ENCODE measurements at regions not wholly inside any gene's neighbourhood (a gene's known extent, or its start where the extent isn't known, plus 50 kb on each side); places are given as distances from the start of the nearest gene placed in this dataset.

DNA sequence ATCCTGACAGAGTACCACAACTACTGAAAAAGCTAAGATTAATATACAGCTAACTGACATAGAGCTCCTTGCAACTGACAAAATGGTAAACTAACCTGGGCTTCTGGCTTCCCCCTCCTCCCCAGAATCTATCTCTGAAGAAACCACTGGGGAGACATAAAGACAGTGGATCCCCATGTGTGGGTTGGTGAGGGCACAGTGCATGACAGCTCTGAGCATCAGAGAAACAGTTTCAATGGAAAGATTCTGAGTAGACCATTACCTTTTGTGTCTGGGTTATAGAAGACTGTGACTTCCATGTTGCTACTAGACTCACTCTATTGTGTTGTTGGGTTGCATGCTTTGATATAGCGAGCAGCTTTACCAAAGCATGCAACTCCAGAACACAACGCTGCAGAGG, 247.4 kb downstream of the EFCAB11 start:
- TF ChIP-seq, protein P1, sequence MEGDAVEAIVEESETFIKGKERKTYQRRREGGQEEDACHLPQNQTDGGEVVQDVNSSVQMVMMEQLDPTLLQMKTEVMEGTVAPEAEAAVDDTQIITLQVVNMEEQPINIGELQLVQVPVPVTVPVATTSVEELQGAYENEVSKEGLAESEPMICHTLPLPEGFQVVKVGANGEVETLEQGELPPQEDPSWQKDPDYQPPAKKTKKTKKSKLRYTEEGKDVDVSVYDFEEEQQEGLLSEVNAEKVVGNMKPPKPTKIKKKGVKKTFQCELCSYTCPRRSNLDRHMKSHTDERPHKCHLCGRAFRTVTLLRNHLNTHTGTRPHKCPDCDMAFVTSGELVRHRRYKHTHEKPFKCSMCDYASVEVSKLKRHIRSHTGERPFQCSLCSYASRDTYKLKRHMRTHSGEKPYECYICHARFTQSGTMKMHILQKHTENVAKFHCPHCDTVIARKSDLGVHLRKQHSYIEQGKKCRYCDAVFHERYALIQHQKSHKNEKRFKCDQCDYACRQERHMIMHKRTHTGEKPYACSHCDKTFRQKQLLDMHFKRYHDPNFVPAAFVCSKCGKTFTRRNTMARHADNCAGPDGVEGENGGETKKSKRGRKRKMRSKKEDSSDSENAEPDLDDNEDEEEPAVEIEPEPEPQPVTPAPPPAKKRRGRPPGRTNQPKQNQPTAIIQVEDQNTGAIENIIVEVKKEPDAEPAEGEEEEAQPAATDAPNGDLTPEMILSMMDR (IDR thresholded peaks at IDR 0.05): no peak
- ATAC-seq (no peak), DNase-seq (no peak)
- Histone ChIP-seq H3K27me3 (no peaks in the 10 kb centered on the region), H3K4me3 (no peak overlapping the region), H3K4me1 (peaks cover 7 to 15% of the 10 kb centered on the region in 2 donors), H3K27ac (no peak overlapping the region), H3K9me3 (peaks cover 0 to 2% of the 10 kb centered on the region in 2 donors), H3K36me3 (no peaks in the 10 kb centered on the region)
- intact Hi-C loops (cut with DNase I): no loop called here

GRCh38 chr14:89702876-89703200, 251.7 kb downstream of the EFCAB11 start:
- ATAC-seq (no peak), DNase-seq (no peak)
- H3K4me1 ChIP-seq: peaks cover 16 to 27% of the 10 kb centered on the region in 2 donors
- peak overlapping the region in 1 of 2 donors; percentile 17 for H3K27ac ChIP-seq
- peaks cover 0 to 2% of the 10 kb centered on the region in 2 donors for H3K9me3 ChIP-seq
- no peak overlapping the region for H3K4me3 ChIP-seq
- no peaks in the 10 kb centered on the region for H3K36me3 ChIP-seq
- intact Hi-C loops (cut with DNase I): no loop called here
- TF ChIP-seq, protein P1 (IDR thresholded peaks at IDR 0.05): no peak
- no peaks in the 10 kb centered on the region for H3K27me3 ChIP-seq

- TF ChIP-seq, protein P1 (IDR thresholded peaks at IDR 0.05): no peak
- H3K4me3 ChIP-seq: peak overlapping the region; percentile 31 to 58
- ATAC-seq: peak; percentile 42
Measured at GRCh38 chr14:89702073-89702875, 252.3 kb downstream of the EFCAB11 start.

DNA sequence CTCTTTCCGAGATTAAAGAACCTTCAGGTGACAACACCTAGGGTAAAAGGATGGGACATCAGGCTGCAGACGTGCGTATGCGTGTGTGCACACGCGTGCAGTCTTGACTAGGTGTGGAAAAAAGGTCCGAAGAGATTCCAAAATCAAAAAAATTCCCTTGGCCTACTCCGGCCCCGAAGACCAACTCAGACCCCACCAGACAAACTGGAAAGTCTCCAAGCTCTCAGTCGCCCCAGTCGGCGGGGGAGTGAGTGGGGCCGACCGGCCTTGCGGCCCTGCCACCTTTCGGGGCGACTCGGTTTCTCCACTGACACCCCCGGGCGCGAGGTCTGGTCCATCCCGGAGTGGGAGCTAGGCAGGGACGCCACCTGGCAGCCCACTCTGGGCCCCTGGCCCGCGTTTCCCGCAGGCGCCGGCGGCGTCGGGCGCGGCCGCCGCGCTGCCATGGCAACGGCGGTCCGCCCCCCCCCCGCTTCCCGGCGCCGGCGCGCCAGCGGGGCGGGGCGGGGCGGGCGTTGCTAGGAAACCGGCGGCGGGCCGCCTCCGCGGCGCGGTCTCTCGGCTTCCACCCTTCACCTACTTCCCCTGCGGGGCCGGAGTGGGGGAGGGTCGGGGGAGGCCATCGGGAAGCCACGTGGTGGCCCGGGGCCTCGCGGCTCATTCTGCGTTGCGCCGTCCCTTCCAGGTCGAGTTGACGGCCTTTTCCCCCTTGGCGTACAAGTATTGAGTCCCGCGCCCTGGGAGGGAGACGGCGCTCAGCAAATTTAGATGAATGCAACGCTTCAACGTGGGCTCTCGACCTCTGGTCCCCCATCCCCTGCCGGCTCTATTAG, 253.1 kb downstream of the EFCAB11 start:
- Histone ChIP-seq H3K27me3 (no peaks in the 10 kb centered on the region), H3K4me1 (peaks cover 16 to 27% of the 10 kb centered on the region in 2 donors), H3K36me3 (no peaks in the 10 kb centered on the region), H3K27ac (peak overlapping the region; percentile 83 to 88), H3K4me3 (peak overlapping the region; percentile 37 to 58), H3K9me3 (peaks cover 0 to 2% of the 10 kb centered on the region in 2 donors)
- TF ChIP-seq, protein P1 (IDR thresholded peaks at IDR 0.05): no peak
- ATAC-seq (peak; percentile 97), DNase-seq (peak; percentile 63 to 98 (median 91))
- intact Hi-C loops (cut with DNase I): no loop called here

More at GRCh38 chr14:89702073-89702875, 252.3 kb downstream of the EFCAB11 start:
- intact Hi-C loops (cut with DNase I): no loop called here
- Histone ChIP-seq H3K27me3 (no peaks in the 10 kb centered on the region), H3K4me1 (peaks cover 16 to 27% of the 10 kb centered on the region in 2 donors), H3K9me3 (peaks cover 0 to 2% of the 10 kb centered on the region in 2 donors), H3K27ac (peak overlapping the region; percentile 83 to 88), H3K36me3 (no peaks in the 10 kb centered on the region)
- peak in 2 of 4 donors; percentile 40 to 49 for DNase-seq

DNA sequence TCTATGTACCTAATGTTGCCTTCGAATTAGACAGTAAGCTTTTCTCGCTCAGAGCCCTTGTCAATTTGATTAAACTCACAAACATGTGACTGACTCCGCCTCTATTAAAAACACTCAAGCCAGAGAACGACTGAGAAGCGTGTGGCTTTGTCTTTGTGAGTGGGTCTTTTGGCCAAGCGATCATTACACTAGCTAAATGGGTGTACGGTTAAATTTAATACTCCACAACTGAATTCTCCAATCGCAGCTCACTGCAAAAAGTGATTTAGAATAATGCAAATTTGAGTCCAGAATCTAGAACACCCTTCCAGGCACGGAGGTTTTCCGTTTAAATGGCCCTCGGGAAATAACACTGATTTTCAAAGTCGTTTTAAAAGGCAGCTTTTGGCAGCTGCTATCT, 253.7 kb downstream of the EFCAB11 start:
- TF ChIP-seq, protein P1 (IDR thresholded peaks at IDR 0.05): no peak
- H3K4me3 ChIP-seq: peak overlapping the region in 1 of 2 donors; percentile 58
- peaks cover 0 to 2% of the 10 kb centered on the region in 2 donors for H3K9me3 ChIP-seq
- ATAC-seq (no peak), DNase-seq (no peak)
- intact Hi-C loops (cut with DNase I): no loop called here
- no peaks in the 10 kb centered on the region for H3K36me3 ChIP-seq
- peak overlapping the region in 1 of 2 donors; percentile 88 for H3K27ac ChIP-seq
- H3K27me3 ChIP-seq: no peaks in the 10 kb centered on the region
- peaks cover 16 to 27% of the 10 kb centered on the region in 2 donors for H3K4me1 ChIP-seq

All from left lung (tissue), 4 donors.